ENCODE measurements at regions not wholly inside any gene's neighbourhood (a gene's known extent, or its start where the extent isn't known, plus 50 kb on each side); places are given as distances from the start of the nearest gene placed in this dataset.

DNA sequence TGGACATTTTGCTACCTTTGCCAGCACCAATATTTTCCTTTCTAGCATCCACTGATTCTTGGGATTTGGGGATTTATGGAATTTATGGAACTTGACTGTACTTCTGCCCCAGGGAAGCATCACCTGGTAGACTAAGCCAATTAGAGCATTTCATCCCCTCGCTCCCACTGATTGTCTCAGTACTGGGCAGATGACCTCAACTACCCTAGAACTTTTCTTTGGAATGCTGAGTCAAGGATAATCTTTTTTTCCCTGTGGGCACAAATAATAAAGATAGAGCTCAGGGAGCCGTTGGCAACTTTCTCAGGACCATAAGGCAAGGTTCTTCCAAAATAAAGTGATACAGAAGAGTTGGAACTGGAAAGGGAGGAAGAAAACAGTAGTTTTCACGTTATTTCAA lies 438.4 kb downstream of the PLK2 start:
- TF ChIP-seq, protein P1, sequence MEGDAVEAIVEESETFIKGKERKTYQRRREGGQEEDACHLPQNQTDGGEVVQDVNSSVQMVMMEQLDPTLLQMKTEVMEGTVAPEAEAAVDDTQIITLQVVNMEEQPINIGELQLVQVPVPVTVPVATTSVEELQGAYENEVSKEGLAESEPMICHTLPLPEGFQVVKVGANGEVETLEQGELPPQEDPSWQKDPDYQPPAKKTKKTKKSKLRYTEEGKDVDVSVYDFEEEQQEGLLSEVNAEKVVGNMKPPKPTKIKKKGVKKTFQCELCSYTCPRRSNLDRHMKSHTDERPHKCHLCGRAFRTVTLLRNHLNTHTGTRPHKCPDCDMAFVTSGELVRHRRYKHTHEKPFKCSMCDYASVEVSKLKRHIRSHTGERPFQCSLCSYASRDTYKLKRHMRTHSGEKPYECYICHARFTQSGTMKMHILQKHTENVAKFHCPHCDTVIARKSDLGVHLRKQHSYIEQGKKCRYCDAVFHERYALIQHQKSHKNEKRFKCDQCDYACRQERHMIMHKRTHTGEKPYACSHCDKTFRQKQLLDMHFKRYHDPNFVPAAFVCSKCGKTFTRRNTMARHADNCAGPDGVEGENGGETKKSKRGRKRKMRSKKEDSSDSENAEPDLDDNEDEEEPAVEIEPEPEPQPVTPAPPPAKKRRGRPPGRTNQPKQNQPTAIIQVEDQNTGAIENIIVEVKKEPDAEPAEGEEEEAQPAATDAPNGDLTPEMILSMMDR (IDR thresholded peaks at IDR 0.05; ENCODE audit: borderline replicate concordance, extremely low read depth, low read length, poor library complexity, severe bottlenecking), result no peak
- TF ChIP-seq EZH2 (IDR thresholded peaks at IDR 0.05; ENCODE audit: borderline replicate concordance, low read depth, low read length, severe bottlenecking), result no peak
